ENCODE measurements at regions not wholly inside any gene's neighbourhood (a gene's known extent, or its start where the extent isn't known, plus 50 kb on each side); places are given as distances from the start of the nearest gene placed in this dataset.

DNA sequence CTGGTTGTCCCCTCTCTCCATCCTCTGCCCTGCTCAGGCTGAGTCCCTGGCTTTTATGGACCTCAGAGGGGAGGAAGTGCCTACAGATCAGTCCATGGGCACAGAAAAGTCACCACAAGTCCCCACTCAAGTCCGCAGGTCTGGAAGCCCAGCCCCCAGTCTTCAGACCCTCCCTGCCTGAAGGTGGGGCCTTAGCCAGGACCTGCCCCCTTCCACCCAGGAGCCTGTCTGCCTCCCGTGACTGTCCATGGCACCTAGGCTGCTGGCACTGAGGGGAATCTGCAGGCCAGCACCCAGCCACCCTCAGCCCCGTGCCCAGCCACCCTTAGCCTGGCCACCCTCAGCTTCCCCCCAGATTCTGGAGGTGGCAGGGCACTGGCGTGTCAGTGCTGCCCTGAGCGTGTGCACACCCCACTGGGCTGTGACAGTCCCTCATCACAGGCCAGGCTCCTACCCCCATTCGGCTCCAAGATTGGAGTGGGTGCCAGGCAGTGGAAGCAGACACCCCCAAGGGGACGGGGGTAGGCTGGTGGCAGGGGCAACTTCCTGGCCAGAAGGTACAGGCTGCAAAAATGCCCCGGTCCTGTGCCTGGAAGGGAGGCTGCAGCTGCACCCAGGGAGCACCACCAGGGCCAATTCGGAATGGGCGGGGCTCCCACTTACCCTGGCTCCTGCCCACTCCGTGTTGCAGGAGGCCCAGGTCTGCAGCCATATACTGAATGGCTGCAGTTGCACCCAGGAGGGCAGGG is 154.7 kb upstream of the RMP24 start:
- no peak for ATAC-seq (ENCODE audit: poor library complexity)
- Mint-ChIP-seq H3K9me3 (no peaks in the 10 kb centered on the region), H3K4me1 (ENCODE audit: low read depth) (no peaks in the 10 kb centered on the region), H3K27me3 (peaks cover 8% of the 10 kb centered on the region), H3K27ac (no peak overlapping the region), H3K36me3 (ENCODE audit: low read depth) (no peaks in the 10 kb centered on the region), H3K4me3 (no peak overlapping the region)
- Histone ChIP-seq H3K4me1 (ENCODE audit: insufficient read depth, low read length) (no peaks in the 10 kb centered on the region), H3K27ac (ENCODE audit: low read depth in 1 of 2, low read length in 2 of 2) (no peak overlapping the region), H3K4me3 (ENCODE audit: low read length) (no peak overlapping the region), H3K27me3 (ENCODE audit: control insufficient read depth in 1 of 2, insufficient read depth in 2 of 2, low read length in 2 of 2) (peaks cover 0 to 2% of the 10 kb centered on the region in 2 experiments), H3K36me3 (ENCODE audit: insufficient read depth, low read length) (no peaks in the 10 kb centered on the region), H3K9me3 (ENCODE audit: control insufficient read depth in 1 of 2, insufficient read depth in 1 of 2, low read length in 2 of 2) (peaks cover 0 to 9% of the 10 kb centered on the region in 2 experiments)
- CTCF ChIA-PET: no interaction called here
- DNase-seq: no peak
- intact Hi-C loops (cut with DNase I, micrococcal nuclease): no loop called here
- TF ChIP-seq, protein P1, sequence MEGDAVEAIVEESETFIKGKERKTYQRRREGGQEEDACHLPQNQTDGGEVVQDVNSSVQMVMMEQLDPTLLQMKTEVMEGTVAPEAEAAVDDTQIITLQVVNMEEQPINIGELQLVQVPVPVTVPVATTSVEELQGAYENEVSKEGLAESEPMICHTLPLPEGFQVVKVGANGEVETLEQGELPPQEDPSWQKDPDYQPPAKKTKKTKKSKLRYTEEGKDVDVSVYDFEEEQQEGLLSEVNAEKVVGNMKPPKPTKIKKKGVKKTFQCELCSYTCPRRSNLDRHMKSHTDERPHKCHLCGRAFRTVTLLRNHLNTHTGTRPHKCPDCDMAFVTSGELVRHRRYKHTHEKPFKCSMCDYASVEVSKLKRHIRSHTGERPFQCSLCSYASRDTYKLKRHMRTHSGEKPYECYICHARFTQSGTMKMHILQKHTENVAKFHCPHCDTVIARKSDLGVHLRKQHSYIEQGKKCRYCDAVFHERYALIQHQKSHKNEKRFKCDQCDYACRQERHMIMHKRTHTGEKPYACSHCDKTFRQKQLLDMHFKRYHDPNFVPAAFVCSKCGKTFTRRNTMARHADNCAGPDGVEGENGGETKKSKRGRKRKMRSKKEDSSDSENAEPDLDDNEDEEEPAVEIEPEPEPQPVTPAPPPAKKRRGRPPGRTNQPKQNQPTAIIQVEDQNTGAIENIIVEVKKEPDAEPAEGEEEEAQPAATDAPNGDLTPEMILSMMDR (IDR thresholded peaks at IDR 0.05): no peak
- POLR2A ChIA-PET: no interaction called here

DNA sequence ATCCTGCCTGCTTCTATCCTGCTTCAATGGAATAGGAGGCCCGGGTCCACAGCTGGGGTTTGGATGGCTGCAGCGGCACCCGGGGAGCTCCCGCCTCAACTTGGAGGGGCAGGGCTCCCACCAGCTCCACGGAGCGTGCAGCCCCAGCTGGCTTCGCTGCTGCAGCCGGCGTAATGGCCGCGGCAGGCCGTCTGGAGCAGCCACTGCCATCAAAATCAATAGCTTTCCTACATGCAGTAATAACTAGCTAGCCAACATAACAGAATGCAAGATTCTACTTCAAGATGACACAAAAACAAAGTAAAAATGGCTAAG is 154.2 kb upstream of the RMP24 start:
- H3K27ac ChIP-seq (ENCODE audit: low read depth in 1 of 2, low read length in 2 of 2): no peak overlapping the region
- Mint-ChIP-seq H3K4me1 (ENCODE audit: low read depth) (no peaks in the 10 kb centered on the region), H3K27ac (no peak overlapping the region), H3K4me3 (no peak overlapping the region), H3K27me3 (peaks cover 8% of the 10 kb centered on the region), H3K9me3 (no peaks in the 10 kb centered on the region), H3K36me3 (ENCODE audit: low read depth) (no peaks in the 10 kb centered on the region)
- no peaks in the 10 kb centered on the region for H3K4me1 ChIP-seq (ENCODE audit: insufficient read depth, low read length)
- H3K9me3 ChIP-seq (ENCODE audit: control insufficient read depth in 1 of 2, insufficient read depth in 1 of 2, low read length in 2 of 2): peaks cover 0 to 9% of the 10 kb centered on the region in 2 experiments
- H3K4me3 ChIP-seq (ENCODE audit: low read length): no peak overlapping the region
- ATAC-seq (ENCODE audit: poor library complexity): no peak
- intact Hi-C loops (cut with DNase I, micrococcal nuclease): no loop called here
- H3K36me3 ChIP-seq (ENCODE audit: insufficient read depth, low read length): no peaks in the 10 kb centered on the region
- DNase-seq: no peak
- TF ChIP-seq, protein P1 (IDR thresholded peaks at IDR 0.05): no peak
- ChIA-PET CTCF (no interaction called here), POLR2A (no interaction called here)
- H3K27me3 ChIP-seq (ENCODE audit: control insufficient read depth in 1 of 2, insufficient read depth in 2 of 2, low read length in 2 of 2): peaks cover 0 to 2% of the 10 kb centered on the region in 2 experiments

DNA sequence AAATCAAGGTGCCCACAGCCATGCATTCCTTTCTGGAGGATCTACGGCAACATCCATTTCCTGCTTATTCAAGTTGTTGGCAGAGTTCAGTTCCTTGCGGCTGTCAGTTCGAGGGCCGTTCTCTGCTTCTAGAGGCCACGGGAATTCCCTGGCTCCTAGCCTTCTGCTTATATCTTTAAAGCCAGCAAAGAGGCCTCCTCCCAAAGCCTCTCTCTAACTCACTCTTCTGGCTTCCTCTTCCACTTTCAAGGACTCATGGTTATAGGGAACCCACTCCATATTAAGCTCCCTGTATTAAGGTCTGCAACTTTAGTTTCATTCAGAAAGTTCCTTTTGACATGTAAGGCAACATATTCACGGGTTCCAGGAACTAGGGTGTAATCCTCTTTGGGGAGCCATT is 150.1 kb upstream of the RMP24 start:
- H3K27ac Mint-ChIP-seq: no peak overlapping the region
- ATAC-seq (ENCODE audit: poor library complexity): no peak
- TF ChIP-seq, protein P1 (IDR thresholded peaks at IDR 0.05): no peak

More for the DNA sequence above, 150.1 kb upstream of the RMP24 start:
- peaks cover 0 to 6% of the 10 kb centered on the region in 2 experiments for H3K27me3 ChIP-seq (ENCODE audit: control insufficient read depth in 1 of 2, insufficient read depth in 2 of 2, low read length in 2 of 2)
- Mint-ChIP-seq H3K9me3 (no peaks in the 10 kb centered on the region), H3K4me1 (ENCODE audit: low read depth) (no peaks in the 10 kb centered on the region), H3K4me3 (no peak overlapping the region), H3K27me3 (peaks cover 8% of the 10 kb centered on the region), H3K36me3 (ENCODE audit: low read depth) (no peaks in the 10 kb centered on the region)
- DNase-seq: no peak
- ChIA-PET CTCF (no interaction called here), POLR2A (no interaction called here)
- H3K36me3 ChIP-seq (ENCODE audit: insufficient read depth, low read length): no peaks in the 10 kb centered on the region
- no peak overlapping the region for H3K27ac ChIP-seq (ENCODE audit: low read depth in 1 of 2, low read length in 2 of 2)
- intact Hi-C loops (cut with DNase I, micrococcal nuclease): no loop called here
- H3K4me1 ChIP-seq (ENCODE audit: insufficient read depth, low read length): no peaks in the 10 kb centered on the region
- no peak overlapping the region for H3K4me3 ChIP-seq (ENCODE audit: low read length)
- peaks cover 0 to 9% of the 10 kb centered on the region in 2 experiments for H3K9me3 ChIP-seq (ENCODE audit: control insufficient read depth in 1 of 2, insufficient read depth in 1 of 2, low read length in 2 of 2)

All from CD4-positive, alpha-beta T cell (primary cell).